AML-193 (cell line): ENCODE measurements at regions not wholly inside any gene's neighbourhood (a gene's known extent, or its start where the extent isn't known, plus 50 kb on each side); places are given as distances from the start of the nearest gene placed in this dataset.
"Not testable (repeated sequence)": the region's sequence is repeated elsewhere in the genome, so short reads cannot be mapped to it uniquely, and the experiment has no call there.

Source experiments
- DNase-seq, 2 experiments: peaks; one replicate each; lab custom pipeline; 2025; lab: John Stamatoyannopoulos, UW

DNA sequence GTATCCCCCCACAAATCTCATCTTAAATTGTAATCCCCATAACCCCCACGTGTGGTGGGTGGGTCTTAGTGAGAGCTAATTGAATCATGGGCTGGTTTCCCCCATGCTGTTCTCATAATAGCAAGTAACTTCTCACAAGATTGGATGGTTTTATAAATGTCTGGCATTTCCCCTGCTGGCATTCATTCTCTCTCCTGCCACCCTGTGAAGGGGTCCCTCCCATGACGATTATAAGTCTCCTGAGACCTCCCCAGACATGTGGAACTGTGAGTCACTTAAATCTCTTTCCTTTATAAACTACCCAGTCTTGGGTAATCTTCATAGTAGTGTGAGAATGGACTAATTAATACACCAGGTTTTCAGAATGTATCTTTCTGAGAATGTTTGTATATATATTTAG is 1159.4 kb downstream of the FAM181B start:
- no peak for DNase-seq

DNA sequence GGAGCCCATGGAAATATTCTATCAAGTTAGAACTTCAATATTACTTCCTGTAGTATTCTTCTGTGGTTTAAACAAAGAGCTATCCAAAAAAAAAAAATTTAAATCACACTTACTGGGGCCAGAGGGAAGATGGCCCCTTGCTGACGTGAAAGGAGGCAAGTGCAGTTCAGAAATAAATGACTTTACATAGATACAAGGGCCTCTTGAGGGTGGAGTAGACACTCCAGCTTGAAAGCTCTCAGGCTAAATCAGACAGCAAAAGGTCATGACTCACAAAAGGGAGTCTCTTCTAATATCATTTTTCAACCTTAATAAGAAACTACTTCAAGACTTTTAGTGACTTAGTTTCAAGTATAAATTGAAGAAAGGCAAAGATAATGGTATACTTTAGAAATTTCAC is 1160.3 kb downstream of the FAM181B start:
- DNase-seq = no peak

DNA sequence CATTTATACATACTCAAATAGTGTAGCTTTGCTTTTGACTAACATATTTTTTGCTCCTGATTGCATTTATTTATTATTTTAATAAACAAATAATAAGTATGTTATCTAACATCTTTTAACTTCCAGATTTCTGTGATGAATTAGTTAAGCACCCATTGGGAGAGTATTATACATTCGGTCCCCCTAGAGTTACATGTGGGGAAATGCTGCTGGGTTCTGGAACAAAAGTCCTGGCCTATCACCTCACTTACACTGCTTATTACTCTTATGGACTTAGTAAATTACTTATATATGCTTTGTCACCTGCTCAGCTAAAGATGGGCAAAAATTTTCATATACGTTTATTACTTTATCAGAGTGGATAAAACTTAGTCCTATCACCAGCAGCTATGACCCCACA is 1163.0 kb downstream of the FAM181B start:
- no peak for DNase-seq

DNA sequence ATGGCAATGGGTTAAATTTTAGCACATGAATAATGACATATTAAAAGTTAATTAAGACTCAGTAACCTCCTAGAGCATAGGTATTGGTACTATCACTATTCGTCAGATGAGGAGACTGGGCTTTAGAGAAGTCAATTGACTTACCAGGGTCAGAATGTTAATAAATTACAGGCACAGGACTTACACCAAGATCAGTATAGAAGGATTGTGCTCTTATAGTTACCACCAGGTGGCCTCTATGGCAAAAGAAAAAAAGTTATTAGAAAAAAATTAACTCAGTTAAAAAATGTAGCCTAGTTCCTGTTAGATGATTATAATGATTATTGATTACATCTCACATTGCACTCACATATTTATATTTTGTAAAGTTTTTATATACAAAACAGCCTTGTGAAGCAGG is 1163.7 kb downstream of the FAM181B start:
- no peak for DNase-seq

DNA sequence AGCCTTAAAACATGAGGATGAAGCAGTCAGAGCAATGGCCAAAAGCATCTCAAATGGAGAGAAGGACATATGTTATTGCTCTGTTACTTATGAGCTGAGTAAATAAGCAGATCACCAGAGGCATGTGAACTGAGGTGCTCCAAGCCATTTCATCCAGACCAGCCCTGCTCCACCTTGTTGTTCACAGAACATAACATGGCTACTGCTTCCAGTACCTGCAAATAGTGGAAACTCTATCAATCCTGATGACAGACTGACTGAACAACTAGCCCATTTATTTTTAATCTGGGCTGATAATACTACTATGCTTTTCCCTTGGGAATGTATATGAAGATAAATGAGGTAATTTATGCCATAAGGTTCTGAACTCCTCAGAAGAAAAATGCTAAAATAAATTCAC is 1164.7 kb downstream of the FAM181B start:
- no peak for DNase-seq

DNA sequence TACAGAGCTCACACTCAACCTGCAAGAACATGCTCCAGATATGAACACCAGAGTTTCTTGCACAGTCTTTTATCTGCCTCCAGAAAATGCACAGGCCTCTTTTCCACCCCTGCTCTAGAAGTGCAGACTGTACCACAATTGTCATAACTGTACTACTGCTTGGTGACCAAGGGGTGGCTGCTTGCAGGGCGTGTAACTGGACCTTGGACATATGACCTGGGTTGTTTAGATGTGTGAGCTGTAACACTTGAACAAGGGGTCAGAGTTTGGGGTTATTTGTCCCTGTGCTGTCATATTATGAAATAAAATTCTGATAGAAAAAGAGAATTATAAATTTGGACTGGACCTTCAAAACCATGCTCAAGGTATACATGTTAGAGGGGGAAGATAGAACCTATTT is 1185.5 kb downstream of the FAM181B start:
- no peak for DNase-seq

DNA sequence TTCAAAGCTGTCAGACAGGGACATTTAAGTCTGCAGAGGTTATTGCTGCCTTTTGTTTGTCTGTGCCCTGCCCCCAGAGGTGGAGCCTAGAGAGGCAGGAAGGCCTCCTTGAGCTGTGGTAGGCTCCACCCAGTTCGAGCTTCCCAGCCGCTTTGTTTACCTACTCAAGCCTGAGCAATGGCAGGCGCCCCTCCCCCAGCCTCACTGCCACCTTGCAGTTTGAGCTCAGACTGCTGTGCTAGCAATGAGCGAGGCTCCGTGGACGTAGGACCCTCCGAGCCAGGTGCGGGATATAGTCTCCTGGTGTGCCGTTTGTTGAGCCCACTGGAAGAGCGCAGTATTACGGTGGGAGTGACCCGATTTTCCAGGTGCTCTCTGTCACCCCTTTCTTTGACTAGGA is 1193.9 kb downstream of the FAM181B start:
- not testable (repeated sequence) for DNase-seq

DNA sequence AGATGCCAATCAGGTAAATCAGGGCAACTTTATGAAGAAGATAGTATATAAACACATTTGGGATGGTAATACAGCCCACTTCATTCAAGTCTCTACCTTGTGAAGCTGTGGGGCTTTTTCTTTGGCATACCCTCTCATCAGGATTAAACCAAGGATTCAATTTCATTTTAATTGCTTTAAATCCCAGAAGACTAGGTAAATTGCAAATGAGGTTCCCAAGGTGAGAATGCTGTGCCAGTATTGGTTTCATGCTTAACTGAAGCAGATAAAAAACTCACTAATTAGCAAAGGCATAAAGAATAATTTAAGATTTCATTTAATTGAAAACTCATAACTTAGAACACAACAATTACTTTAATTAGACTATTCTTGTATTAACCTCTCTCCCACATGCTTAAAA is 1218.1 kb downstream of the FAM181B start:
- DNase-seq = no peak

DNA sequence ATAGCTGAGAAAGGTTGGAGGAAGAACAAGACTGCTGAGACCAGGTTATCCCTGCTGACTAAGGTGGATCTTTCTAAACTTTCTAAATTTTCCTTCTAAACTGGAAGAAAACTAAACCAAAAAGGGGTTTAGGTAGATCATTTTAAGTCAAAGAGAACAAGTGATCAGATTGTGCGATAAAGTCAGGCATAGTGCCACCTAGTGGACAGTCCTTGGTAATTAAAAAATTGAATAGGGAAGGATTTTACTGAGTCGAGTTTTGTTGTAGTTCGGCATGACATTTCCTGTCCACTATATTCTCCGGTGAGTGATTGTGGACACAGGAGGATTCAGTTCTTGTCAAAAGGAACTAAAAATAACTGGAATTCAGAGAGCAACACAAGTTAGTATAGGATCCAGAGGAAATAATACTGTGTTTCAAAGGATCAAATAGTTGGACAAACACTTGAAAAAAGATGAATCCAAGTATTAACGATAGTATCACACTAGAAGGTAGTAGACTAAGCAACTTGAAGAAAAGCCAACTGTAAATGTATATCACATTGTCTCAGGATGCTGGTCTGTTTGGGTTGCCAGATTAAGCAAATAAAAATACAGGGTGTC is 1236.4 kb downstream of the FAM181B start:
- peak; percentile 22 to 24 for DNase-seq

DNA sequence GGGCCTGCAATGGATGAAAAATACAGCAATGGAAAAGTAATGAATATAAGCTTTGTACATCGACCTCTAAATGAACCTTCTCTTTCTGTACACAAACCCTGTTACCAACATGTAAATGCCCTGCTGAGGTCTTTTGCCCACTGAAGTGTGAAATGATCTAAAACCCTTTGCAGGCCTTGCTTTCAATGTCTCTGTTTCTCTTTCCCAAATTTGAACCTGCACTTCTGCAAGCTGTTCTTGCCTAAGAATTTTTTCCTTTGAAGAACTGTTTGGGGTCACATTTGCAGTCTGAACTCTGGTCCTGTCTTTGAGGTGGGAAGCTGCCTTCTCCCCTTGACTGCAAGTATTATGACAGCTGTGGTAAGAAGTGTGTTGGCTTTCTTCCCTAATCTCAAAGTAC is 1237.1 kb downstream of the FAM181B start:
- no peak for DNase-seq

DNA sequence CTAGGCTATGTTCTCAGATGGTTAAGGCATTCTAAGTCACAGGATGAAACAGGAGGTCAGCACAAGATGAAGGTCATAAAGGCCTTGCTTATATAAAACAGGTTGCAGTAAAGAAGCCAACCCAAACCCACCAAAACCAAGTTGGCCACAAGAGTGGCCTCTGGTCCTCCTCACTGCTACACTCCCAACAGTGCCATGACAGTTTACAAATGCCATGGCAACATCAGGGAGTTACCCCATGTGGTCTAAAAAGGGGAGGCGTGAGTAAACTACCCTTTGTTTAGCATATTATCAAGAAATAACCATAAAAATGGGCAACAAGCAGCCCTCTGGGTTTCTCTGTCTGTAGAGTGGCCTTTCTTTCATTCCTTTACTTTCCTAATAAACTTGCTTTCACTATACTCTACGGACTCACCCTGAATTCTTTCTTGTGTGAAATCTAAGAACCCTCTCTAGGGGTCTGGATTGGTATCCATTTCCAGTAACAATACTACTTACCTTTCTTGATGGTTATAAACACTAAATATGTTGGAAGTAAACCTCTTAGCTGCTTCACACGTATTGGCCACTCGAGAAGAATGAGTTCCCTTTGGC is 1237.9 kb downstream of the FAM181B start:
- DNase-seq = no peak

DNA sequence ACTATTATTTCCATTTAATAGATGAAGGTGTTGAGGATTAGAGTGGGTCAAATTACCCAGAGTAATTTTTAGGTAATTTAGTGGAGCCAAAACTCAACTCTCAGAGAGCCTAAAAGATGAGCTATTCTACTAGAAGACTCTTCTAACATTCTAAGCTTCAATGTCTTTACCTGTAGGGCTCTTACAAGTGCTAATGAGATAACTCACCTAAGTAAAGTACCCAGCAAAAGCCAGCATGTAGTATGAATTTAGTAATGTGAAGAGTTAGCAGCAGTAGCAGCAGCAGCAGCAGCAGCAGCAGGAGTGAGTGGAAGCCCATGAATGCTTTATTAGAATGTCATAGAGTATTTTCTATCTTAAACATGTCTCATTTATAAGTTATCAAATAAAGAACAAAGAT is 1239.2 kb downstream of the FAM181B start:
- DNase-seq = no peak

DNA sequence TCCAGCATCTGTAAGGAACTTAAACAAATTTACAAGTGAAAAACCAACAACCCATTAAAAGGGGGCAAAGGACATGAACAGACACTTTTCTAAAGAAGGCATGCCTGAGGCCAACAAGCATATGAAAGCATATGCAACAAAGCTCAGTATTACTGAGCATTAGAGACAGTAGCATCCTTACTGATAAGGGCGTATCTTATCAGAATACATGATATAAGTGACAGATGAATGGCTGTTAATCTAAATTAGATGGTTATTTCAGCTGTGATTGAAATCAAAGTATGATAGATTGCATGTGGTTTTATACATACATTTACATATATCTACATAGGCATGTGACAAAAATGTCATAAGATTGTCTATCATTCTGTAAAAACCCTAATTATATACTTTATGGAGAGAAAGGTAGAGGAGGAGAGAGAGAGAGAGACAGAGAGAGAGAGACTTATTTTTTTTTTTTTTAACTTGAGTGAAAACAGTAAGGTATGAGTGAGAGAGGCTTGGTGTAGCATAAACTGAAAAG is 1240.7 kb downstream of the FAM181B start:
- DNase-seq = no peak

DNA sequence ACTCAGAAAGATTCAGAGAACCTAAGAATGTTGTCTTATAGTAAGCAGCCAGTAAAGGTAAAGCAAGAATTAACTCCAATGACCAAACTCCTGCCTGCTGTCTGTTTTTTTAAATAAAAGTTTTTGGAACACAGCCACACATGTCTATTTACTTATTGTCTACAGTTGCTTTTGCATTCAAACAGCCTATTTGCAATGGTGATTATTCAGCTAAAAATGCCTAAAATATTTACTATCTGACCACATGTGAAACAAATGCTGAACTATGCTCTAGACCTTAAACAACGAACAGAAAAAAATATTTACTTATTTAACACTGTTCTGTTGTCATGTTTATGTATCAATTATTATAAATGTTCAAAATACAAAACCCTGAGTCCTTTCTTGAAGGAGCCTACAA is 1246.6 kb downstream of the FAM181B start:
- no peak for DNase-seq

DNA sequence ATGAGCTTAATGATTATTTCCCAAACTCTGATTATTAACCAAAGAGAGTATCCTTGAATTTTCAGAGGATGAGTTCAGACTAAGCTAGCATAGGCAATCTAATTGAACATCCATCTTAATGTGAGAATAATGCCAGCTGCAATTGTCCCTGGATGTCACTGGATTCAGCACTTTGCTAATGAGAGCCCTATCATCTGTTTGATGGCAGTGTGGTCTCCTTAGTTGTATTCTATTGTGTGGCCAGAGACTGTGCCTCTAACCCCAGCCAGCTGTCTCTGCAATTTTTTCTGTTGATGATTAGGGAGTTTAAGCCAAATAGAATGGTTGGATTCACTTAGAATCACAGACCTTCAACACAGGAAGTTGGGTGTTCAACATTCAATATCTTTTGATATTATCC is 1249.5 kb downstream of the FAM181B start:
- no peak for DNase-seq

DNA sequence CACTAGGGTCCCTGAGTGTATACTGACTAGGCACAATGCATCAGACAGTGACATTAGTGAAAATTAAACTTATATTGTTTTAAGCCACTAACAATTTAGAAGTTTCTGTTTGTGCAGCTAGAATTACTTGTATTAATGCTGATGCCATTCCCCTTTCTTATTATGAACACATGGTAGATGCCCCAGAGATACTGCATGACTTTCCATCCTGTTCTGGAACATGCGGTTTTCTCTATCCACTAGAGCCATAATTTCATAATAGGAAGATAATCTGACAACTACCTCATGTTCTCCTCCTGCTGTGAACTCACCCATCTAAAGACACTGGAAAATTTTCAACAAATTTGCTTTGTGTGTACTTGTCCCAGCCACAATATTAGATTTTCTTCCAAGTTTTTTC is 1256.4 kb downstream of the FAM181B start:
- no peak for DNase-seq

DNA sequence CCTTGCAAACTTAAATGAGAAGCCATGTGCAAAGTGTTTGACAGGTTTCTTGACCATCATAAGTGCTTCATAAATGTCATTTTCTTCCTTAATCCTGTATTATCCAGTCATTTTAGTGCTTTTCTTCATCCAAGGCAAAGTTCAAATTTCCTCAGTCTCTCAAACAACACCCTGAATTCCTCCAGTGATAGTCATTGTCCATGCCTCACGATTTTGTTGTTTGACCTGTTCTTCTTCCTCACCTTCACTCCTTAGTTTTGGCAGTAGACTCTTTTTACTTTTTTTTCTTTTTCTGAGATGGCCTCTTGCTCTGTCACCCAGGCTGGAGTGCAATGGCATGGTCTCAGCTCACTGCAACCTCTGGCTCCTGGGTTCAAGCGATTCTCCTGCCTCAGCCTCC is 1257.3 kb downstream of the FAM181B start:
- no peak for DNase-seq

DNA sequence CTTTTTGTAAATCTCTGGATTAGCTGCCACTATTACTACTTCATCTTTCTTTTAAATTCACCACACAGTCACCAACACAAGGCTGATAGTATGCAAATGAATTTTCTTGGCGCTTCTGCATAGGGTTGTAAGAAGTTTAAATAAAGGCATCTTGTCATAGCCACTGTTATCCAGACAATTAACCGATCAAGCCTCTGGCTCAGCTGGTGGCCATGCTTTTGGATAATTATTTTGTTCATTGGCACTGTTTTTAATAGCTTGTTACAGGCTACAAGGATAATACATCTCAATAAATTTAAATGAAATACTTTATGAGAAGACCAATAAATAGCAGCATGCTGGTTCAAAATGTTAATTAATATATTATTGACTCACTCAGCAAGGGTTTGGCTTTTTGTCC is 1261.0 kb downstream of the FAM181B start:
- no peak for DNase-seq

DNA sequence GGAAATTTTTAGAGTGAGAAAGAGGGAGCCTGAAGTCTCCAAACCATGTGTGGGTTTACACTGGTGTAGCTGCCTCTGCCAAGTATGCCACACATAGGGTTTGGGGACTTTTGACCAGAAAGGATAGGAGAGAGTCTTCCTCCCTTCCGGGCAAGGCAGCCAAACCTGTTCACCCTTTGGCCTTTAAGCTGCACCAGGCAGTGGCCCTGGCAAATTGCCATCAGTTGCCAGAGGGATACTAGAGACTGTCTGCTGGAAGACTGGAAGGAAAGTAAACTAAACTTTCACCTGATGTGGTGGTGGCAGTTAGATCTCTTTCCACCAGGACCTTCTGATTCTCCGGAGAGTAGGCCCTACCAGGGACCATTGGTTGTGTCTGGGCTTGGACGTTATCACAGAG is 1263.2 kb downstream of the FAM181B start:
- DNase-seq = no peak

DNA sequence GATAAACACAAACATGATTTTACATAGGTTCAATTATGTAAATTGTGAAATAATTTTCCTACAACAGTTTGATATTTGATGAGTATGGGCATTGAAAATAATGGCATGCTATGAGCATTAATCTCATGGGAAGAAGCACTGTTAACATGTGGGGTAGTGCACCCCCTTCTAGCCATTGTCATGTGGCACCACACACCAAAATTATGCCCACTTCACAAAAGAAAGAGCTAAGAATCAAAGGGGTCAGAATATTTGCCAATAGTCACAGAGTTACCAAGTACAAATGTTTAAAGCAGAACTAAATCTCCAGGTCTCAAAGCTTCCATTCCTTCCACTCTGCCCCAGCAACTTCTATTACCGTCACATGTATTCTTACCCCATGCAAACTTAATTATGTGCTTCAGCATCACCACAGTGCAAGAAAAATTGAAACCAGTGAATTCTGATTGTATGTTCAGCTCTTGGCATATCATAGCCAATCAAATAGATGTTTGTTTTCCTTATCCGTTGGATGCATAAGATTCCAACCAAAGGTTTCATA is 1273.8 kb downstream of the FAM181B start:
- no peak for DNase-seq

DNA sequence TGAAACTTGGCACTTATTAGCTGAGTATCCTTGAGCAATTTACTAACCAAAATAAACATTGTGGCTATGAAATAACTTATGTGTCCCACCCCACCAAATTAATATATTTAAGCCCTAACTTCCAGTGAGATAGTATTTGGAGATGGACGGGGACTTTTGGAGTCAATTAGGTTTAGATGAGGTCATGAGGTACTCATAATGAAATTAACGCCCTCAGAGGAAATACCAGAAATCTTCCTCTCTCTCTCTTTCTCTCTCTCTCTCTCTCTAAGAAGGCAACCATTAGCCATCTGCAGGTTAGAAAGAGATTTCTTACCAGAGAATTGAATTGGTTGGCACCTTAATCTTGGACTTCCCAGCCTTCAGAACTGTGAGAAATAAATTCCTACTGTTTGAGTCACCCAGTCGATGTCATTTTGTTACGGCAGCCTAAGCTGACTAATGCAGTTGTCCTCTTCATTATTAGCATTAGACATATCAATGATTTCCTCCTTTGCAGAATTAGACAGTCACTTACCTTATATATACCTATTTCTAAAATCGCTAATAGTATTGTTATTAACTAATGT is 1284.0 kb downstream of the FAM181B start:
- DNase-seq = no peak

DNA sequence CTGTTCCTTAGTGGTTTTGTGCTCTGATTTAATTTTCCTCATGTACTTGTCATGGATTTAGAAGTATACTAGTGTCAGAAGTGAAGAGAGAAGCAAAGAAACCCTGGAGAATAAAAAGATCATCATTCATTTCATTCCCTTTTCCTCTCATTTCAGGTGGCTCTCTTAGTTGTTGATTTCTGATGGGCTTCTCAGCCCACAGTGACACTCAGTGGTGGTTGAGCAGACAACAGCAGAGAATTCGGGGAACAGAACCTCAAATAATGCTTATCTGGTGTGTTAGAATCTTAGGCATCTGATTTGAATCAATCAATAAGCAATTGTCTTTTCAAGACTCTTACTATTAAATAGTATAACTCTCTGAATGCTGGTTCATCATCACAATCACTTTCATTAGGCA is 1289.4 kb downstream of the FAM181B start:
- no peak for DNase-seq

DNA sequence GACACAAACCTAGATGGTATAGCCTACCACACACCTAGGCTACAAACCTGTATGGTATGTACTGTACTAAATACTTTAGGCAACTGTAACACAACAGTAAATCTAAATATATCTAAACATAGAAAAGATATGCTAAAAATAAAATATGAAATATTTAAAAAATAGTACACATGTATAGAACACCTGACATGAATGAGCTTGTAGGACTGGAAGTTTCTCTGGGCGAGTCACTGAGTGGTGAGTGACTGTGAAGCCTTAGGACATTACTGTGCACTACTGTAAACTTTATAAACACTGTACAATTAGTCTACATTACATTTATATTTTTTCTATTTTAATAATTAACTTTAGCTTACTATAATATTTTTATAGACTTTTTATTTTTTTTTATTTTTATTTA is 1301.3 kb downstream of the FAM181B start:
- no peak for DNase-seq

DNA sequence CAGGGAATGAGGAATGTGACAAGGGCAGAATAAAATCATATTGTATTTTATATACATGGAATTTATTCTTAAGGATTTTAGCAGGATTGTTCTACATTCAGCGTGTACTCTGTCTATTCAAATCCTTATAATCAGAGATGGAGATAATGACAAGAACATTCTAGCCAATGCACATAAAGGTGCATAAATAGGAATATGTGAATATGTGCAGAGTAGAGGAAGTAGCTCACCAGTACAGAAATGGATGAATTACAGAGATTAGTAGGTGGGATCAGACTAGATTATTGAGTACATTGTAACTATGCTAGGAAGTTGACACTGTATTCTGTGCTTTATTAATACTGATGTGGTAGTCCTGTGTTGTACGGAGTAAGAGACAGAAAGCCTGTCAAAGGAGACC is 1308.8 kb downstream of the FAM181B start:
- no peak for DNase-seq
